B cell (primary cell): ENCODE measurements at regions not wholly inside any gene's neighbourhood (a gene's known extent, or its start where the extent isn't known, plus 50 kb on each side); places are given as distances from the start of the nearest gene placed in this dataset.

Source experiments
- ATAC-seq: fragments of 200-7000 bp; cut with Tn5 transposase; one replicate; pipeline ENCODE4 v1.10.0; 2021; ENCODE audit warnings: low read depth, mild to moderate bottlenecking, moderate number of reproducible peaks, moderate library complexity
- CTCF ChIA-PET: fragments of 350-600 bp; sonication (Branson Sonifier 250); formaldehyde crosslinking; loops from one replicate; lab custom pipeline; 2021; ENCODE audit warnings: antibody characterized with exemption, inconsistent platforms; lab: Charles Lee
- POLR2A ChIA-PET: fragments of 350-600 bp; sonication (Branson Sonifier 250); formaldehyde crosslinking; loops from one replicate; lab custom pipeline; 2021; ENCODE audit warnings: antibody characterized with exemption; lab: Charles Lee
- DNase-seq: peaks from one replicate; pipeline ENCODE4 v3.0.0; 2013
- H2AFZ ChIP-seq: 2 replicates; pipeline ENCODE4 v1.6.1; 2012; ENCODE audit warnings: mild to moderate bottlenecking, low read depth, low read length; ENCODE audit not compliant: insufficient read depth, poor library complexity, severe bottlenecking
- H3K27ac ChIP-seq, 2 donors: 1 replicate in 1 of 2; 2 replicates in 1 of 2; pipeline ENCODE4 v1.5.1; 2012 to 2013; ENCODE audit warnings: low read length in 2 of 2, mild to moderate bottlenecking in 2 of 2, moderate library complexity in 1 of 2
- H3K27me3 ChIP-seq, 4 experiments: fragments of 200-600 bp in 1 of 4; sonication (generic) in 1 of 4; replicated peaks in 1 of 4; 1 replicate in 2 of 4; 2 replicates in 2 of 4; pipeline versions ENCODE4 v1.6.1 to v1.7.0; 2013 to 2016; ENCODE audit warnings: low read length in 3 of 4, mild to moderate bottlenecking in 2 of 4, mixed read lengths in 1 of 4, moderate library complexity in 1 of 4; ENCODE audit not compliant: insufficient read depth in 4 of 4, control insufficient read depth in 3 of 4; ENCODE audit errors: control extremely low read depth in 1 of 4
- H3K36me3 ChIP-seq, 2 experiments: replicated peaks in 1 of 2; 1 replicate in 1 of 2; 2 replicates in 1 of 2; pipeline versions ENCODE4 v1.6.1 to v1.7.1; 2013; ENCODE audit warnings: low read length in 1 of 2; ENCODE audit not compliant: insufficient read depth in 2 of 2, control insufficient read depth in 1 of 2; ENCODE audit errors: control extremely low read depth in 1 of 2, extremely low read depth in 1 of 2
- H3K4me1 ChIP-seq, 2 donors: fragments of 200-600 bp in 1 of 2; sonication (generic) in 1 of 2; 1 replicate in 1 of 2; 2 replicates in 1 of 2; pipeline versions ENCODE4 v1.5.1 to v1.6.1; 2013 to 2017; ENCODE audit warnings: low read length in 2 of 2; ENCODE audit not compliant: control insufficient read depth in 2 of 2, insufficient read depth in 2 of 2
- H3K4me2 ChIP-seq: replicated peaks from 2 replicates; pipeline ENCODE3; 2012; ENCODE audit warnings: mild to moderate bottlenecking, low read depth, low read length; ENCODE audit not compliant: poor library complexity, severe bottlenecking
- H3K4me3 ChIP-seq, 5 experiments: fragments of 200-600 bp in 1 of 5; sonication (generic) in 1 of 5; 1 replicate in 3 of 5; 2 replicates in 2 of 5; pipeline versions ENCODE4 v1.5.1 to v1.7.0; 2011 to 2016; ENCODE audit warnings: low read length in 4 of 5, mild to moderate bottlenecking in 4 of 5, low read depth in 2 of 5, control low read depth in 1 of 5, moderate library complexity in 1 of 5; ENCODE audit not compliant: insufficient read depth in 1 of 5; ENCODE audit errors: control extremely low read depth in 1 of 5, extremely low read depth in 1 of 5
- H3K79me2 ChIP-seq: fragments of 200-600 bp; sonication (generic); one replicate; pipeline ENCODE4 v1.6.0; 2016; ENCODE audit warnings: low read length; ENCODE audit not compliant: control insufficient read depth, insufficient read depth
- H3K9ac ChIP-seq: fragments of 200-600 bp; sonication (generic); 2 replicates; pipeline ENCODE4 v1.6.1; 2017; ENCODE audit warnings: mild to moderate bottlenecking, low read length, moderate library complexity
- H3K9me3 ChIP-seq, 3 donors: one replicate each; pipeline versions ENCODE4 v1.6.1 to v1.7.1; 2013; ENCODE audit warnings: low read length in 2 of 3; ENCODE audit not compliant: control insufficient read depth in 2 of 3, insufficient read depth in 1 of 3; ENCODE audit errors: control extremely low read depth in 1 of 3
- H4K20me1 ChIP-seq: 2 replicates; pipeline ENCODE4 v1.6.0; 2012; ENCODE audit warnings: mild to moderate bottlenecking, low read length; ENCODE audit not compliant: insufficient read depth, control insufficient read depth, poor library complexity, severe bottlenecking
- H3K27ac Mint-ChIP-seq: one replicate; pipeline ENCODE4 v1.8.0; 2021; ENCODE audit warnings: mixed read lengths
- H3K27me3 Mint-ChIP-seq: one replicate; pipeline ENCODE4 v1.8.0; 2021; ENCODE audit warnings: mixed read lengths
- H3K4me1 Mint-ChIP-seq: one replicate; pipeline ENCODE4 v1.8.0; 2021; ENCODE audit warnings: mixed read lengths
- H3K4me3 Mint-ChIP-seq: one replicate; pipeline ENCODE4 v1.8.0; 2021; ENCODE audit warnings: mixed read lengths
- H3K9me3 Mint-ChIP-seq: one replicate; pipeline ENCODE4 v1.8.0; 2022; ENCODE audit warnings: mixed read lengths; ENCODE audit not compliant: insufficient read depth
- EZH2 ChIP-seq: IDR thresholded peaks from 2 replicates; pipeline ENCODE4 v1.6.1; 2012; ENCODE audit warnings: borderline replicate concordance, low read depth, mild to moderate bottlenecking, moderate library complexity, low read length; ENCODE audit not compliant: insufficient read depth, poor library complexity, severe bottlenecking
- WGBS: methylation state at CpG from one replicate; pipeline ENCODE4 v1.1.5; 2013; ENCODE audit warnings: missing lambda C conversion rate; ENCODE audit not compliant: insufficient coverage; 5-methylcytosine and 5-hydroxymethylcytosine counted together
- intact Hi-C: fragments of 100-400 bp; cut with micrococcal nuclease; formaldehyde crosslinking; loops from one replicate; pipeline ENCODE4 v1.10.0; 2022
- TF ChIP-seq, protein P1 (sequence below): fragments of 200-600 bp; IDR thresholded peaks from one replicate; pipeline ENCODE4 v1.8.0; 2022; ENCODE audit warnings: antibody characterized with exemption, mild to moderate bottlenecking

- H3K4me1 ChIP-seq, result peaks cover 12 to 25% of the 10 kb centered on the region in 2 donors
- peak overlapping the region; percentile 60 for H2AFZ ChIP-seq
- DNase-seq, result no peak
- no peaks in the 10 kb centered on the region for H3K9me3 Mint-ChIP-seq
- H3K4me3 ChIP-seq, result no peak overlapping the region
- intact Hi-C loops, result no loop called here
- no peak overlapping the region for H3K9ac ChIP-seq
- H3K27ac Mint-ChIP-seq, result no peak overlapping the region
- ATAC-seq, result no peak
- 74% methylated on average over 11 of the region's 13 CpGs for WGBS
- H3K4me2 ChIP-seq, result no peak overlapping the region
- no peaks in the 10 kb centered on the region for H3K27me3 ChIP-seq
- no peak overlapping the region for H3K27ac ChIP-seq
- H3K27me3 Mint-ChIP-seq, result peaks cover 8% of the 10 kb centered on the region
- H3K4me3 Mint-ChIP-seq, result no peak overlapping the region
- TF ChIP-seq EZH2, result no peak
- TF ChIP-seq, protein P1, sequence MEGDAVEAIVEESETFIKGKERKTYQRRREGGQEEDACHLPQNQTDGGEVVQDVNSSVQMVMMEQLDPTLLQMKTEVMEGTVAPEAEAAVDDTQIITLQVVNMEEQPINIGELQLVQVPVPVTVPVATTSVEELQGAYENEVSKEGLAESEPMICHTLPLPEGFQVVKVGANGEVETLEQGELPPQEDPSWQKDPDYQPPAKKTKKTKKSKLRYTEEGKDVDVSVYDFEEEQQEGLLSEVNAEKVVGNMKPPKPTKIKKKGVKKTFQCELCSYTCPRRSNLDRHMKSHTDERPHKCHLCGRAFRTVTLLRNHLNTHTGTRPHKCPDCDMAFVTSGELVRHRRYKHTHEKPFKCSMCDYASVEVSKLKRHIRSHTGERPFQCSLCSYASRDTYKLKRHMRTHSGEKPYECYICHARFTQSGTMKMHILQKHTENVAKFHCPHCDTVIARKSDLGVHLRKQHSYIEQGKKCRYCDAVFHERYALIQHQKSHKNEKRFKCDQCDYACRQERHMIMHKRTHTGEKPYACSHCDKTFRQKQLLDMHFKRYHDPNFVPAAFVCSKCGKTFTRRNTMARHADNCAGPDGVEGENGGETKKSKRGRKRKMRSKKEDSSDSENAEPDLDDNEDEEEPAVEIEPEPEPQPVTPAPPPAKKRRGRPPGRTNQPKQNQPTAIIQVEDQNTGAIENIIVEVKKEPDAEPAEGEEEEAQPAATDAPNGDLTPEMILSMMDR, result no peak
- H3K36me3 ChIP-seq, result no peaks in the 10 kb centered on the region
- POLR2A ChIA-PET, result no interaction called here
- no peaks in the 10 kb centered on the region for H3K79me2 ChIP-seq
- no peaks in the 10 kb centered on the region for H4K20me1 ChIP-seq
- H3K4me1 Mint-ChIP-seq, result peaks cover 23% of the 10 kb centered on the region
- H3K9me3 ChIP-seq, result peaks cover 0 to 3% (median 0%) of the 10 kb centered on the region in 3 donors
- CTCF ChIA-PET, result no interaction called here
Measured at GRCh38 chr1:228990906-228991569, 255.8 kb downstream of the RHOU start.

DNA sequence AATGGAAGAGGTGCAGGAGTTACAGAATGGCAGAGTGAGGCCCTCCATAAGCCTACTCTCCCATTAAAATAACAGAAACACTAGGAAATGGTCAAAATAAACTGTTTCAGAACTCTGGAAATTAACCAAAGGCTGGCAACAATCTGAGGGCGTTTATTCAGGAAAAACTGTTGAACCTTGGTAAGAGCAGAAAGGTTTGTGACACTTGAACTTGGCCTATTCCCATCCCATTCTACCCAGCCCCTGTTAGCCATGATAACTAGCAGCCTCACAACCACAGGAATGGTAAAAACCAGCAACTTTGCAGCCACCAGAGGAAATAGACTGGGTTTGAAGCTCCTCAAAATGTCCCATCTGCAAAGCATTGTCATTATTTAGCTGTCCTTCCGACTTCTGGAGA is 256.8 kb downstream of the RHOU start:
- H3K27me3 ChIP-seq, result no peaks in the 10 kb centered on the region
- peaks cover 12 to 25% of the 10 kb centered on the region in 2 donors for H3K4me1 ChIP-seq
- H3K27ac ChIP-seq, result no peak overlapping the region
- H3K9me3 ChIP-seq, result peaks cover 0 to 3% (median 0%) of the 10 kb centered on the region in 3 donors
- no peak overlapping the region for H3K9ac ChIP-seq
- Mint-ChIP-seq H3K27ac (no peak overlapping the region), H3K4me1 (peaks cover 23% of the 10 kb centered on the region), H3K9me3 (no peaks in the 10 kb centered on the region), H3K27me3 (peaks cover 8% of the 10 kb centered on the region), H3K4me3 (no peak overlapping the region)
- H3K79me2 ChIP-seq, result no peaks in the 10 kb centered on the region
- ChIA-PET CTCF (no interaction called here), POLR2A (no interaction called here)
- H2AFZ ChIP-seq, result no peak overlapping the region
- ATAC-seq (no peak), DNase-seq (no peak)
- no peak overlapping the region for H3K4me2 ChIP-seq
- no peaks in the 10 kb centered on the region for H3K36me3 ChIP-seq
- TF ChIP-seq EZH2, result no peak
- TF ChIP-seq, protein P1, result no peak
- 100% methylated on average over 1 of the region's 2 CpGs for WGBS
- H4K20me1 ChIP-seq, result no peaks in the 10 kb centered on the region
- intact Hi-C loops, result no loop called here
- no peak overlapping the region for H3K4me3 ChIP-seq
